Endothelial cell of umbilical vein (primary cell): ENCODE measurements at regions not wholly inside any gene's neighbourhood (a gene's known extent, or its start where the extent isn't known, plus 50 kb on each side); places are given as distances from the start of the nearest gene placed in this dataset.

Experiments used
- BruUV-seq: library from RNA; stranded (reverse); fragments of 400-500 nt; replicated peaks from 2 replicates; lab custom pipeline; 2021; lab: Mats Ljungman, UMichigan
- CTCF ChIA-PET: fragments of 300-600, 350-600 bp; sonication (Branson Sonifier 250); formaldehyde crosslinking; loops from one replicate; lab custom pipeline; 2021; ENCODE audit warnings: antibody characterized with exemption, inconsistent platforms; lab: Charles Lee
- POLR2A ChIA-PET: fragments of 300-600, 350-600 bp; sonication (Branson Sonifier 250); formaldehyde crosslinking; loops from one replicate; lab custom pipeline; 2021; ENCODE audit warnings: antibody characterized with exemption, inconsistent platforms; lab: Charles Lee
- DNase-seq: peaks from one replicate; pipeline ENCODE4 v3.0.0-alpha.2; 2011; ENCODE audit warnings: low read depth, low spot score
- FAIRE-seq: peaks from 2 replicates; lab custom pipeline; 2011; peaks lifted over from hg19 to GRCh38; lab: Jason Lieb, UNC
- H2AFZ ChIP-seq: 2 replicates; pipeline ENCODE4 v1.6.0; 2012; ENCODE audit warnings: low read depth, low read length, control low read depth, inconsistent platforms
- H3K27ac ChIP-seq: 2 replicates; pipeline ENCODE4 v1.5.1; 2011; ENCODE audit warnings: low read depth, mild to moderate bottlenecking, control low read depth, low read length, moderate library complexity; ENCODE audit not compliant: insufficient read depth
- H3K27me3 ChIP-seq, 2 experiments: 2 replicates each; pipeline versions ENCODE4 v1.6.0 to v1.6.1; 2011; ENCODE audit warnings: low read length in 2 of 2, mixed read lengths in 1 of 2; ENCODE audit not compliant: control insufficient read depth in 2 of 2, insufficient read depth in 2 of 2
- H3K36me3 ChIP-seq, 2 experiments: 2 replicates in 1 of 2; 3 replicates in 1 of 2; pipeline ENCODE4 v1.5.1; 2011; ENCODE audit warnings: low read length in 2 of 2, mild to moderate bottlenecking in 1 of 2, moderate library complexity in 1 of 2; ENCODE audit not compliant: control insufficient read depth in 2 of 2, insufficient read depth in 2 of 2; ENCODE audit errors: extremely low read depth in 1 of 2
- H3K4me1 ChIP-seq: 3 replicates; pipeline ENCODE4 v1.5.1; 2011; ENCODE audit warnings: mild to moderate bottlenecking, low read length; ENCODE audit not compliant: control insufficient read depth, insufficient read depth; ENCODE audit errors: extremely low read depth
- H3K4me2 ChIP-seq: 2 replicates; pipeline ENCODE4 v1.6.1; 2011; ENCODE audit warnings: low read length, control low read depth, mixed read lengths; ENCODE audit not compliant: insufficient read depth
- H3K4me3 ChIP-seq, 3 experiments: fragments of 200-600 bp in 1 of 3; sonication (generic), shearing (Covaris generic) in 1 of 3; replicated peaks in 1 of 3; 2 replicates each; pipeline ENCODE4 v1.5.1; 2011 to 2016; ENCODE audit warnings: control low read depth in 3 of 3, low read length in 3 of 3, mild to moderate bottlenecking in 2 of 3, inconsistent platforms in 1 of 3, low read depth in 1 of 3, moderate library complexity in 1 of 3; ENCODE audit not compliant: insufficient read depth in 1 of 3
- H3K79me2 ChIP-seq: 2 replicates; pipeline ENCODE4 v1.6.0; 2012; ENCODE audit warnings: low read length, inconsistent platforms; ENCODE audit not compliant: control insufficient read depth, insufficient read depth
- H3K9ac ChIP-seq: replicated peaks from 2 replicates; pipeline ENCODE3; 2011; ENCODE audit warnings: low read length, control low read depth; ENCODE audit not compliant: insufficient read depth; ENCODE audit errors: extremely low read depth
- H3K9me1 ChIP-seq: replicated peaks from 3 replicates; pipeline ENCODE4 v1.6.0; 2011; ENCODE audit warnings: mild to moderate bottlenecking, low read length; ENCODE audit not compliant: control insufficient read depth, insufficient read depth; ENCODE audit errors: extremely low read depth
- H3K9me3 ChIP-seq: replicated peaks from 2 replicates; pipeline ENCODE4 v1.5.1; 2012; ENCODE audit warnings: low read length, inconsistent platforms; ENCODE audit not compliant: control insufficient read depth, insufficient read depth
- H4K20me1 ChIP-seq: replicated peaks from 2 replicates; pipeline ENCODE3; 2011; ENCODE audit warnings: mild to moderate bottlenecking, low read length; ENCODE audit not compliant: control insufficient read depth, insufficient read depth; ENCODE audit errors: extremely low read depth
- EZH2 ChIP-seq: IDR thresholded peaks from 2 replicates; pipeline ENCODE4 v1.6.1; 2012; ENCODE audit warnings: borderline replicate concordance, low read depth, mild to moderate bottlenecking, moderate library complexity, low read length, inconsistent platforms; ENCODE audit not compliant: severe bottlenecking
- FOS ChIP-seq: IDR thresholded peaks from 2 replicates; pipeline ENCODE4 v1.6.1; 2011; ENCODE audit warnings: mild to moderate bottlenecking, low read length, moderate library complexity, borderline replicate concordance; ENCODE audit not compliant: insufficient read depth
- GATA2 ChIP-seq: IDR thresholded peaks from 2 replicates; pipeline ENCODE4 v1.7.0; 2011; ENCODE audit warnings: low read depth, mild to moderate bottlenecking, moderate library complexity, mixed read lengths, low read length; ENCODE audit not compliant: insufficient read length, insufficient read depth
- JUN ChIP-seq: IDR thresholded peaks from 2 replicates; pipeline ENCODE4 v1.6.1; 2011; ENCODE audit warnings: borderline replicate concordance, low read depth; ENCODE audit not compliant: insufficient read length, insufficient read depth
- MYC ChIP-seq: IDR thresholded peaks from one replicate; pipeline ENCODE4 v1.6.1; 2011; ENCODE audit warnings: mild to moderate bottlenecking, low read depth, low read length
- POLR2A ChIP-seq: IDR thresholded peaks from 2 replicates; pipeline ENCODE4 v1.6.1; 2012; ENCODE audit warnings: low read depth, mild to moderate bottlenecking, control low read depth, low read length
- POLR2AphosphoS5 ChIP-seq: IDR thresholded peaks from 2 replicates; pipeline ENCODE4 v1.6.1; 2012; ENCODE audit warnings: low read depth, mild to moderate bottlenecking, control low read depth, low read length, moderate library complexity; ENCODE audit not compliant: insufficient read depth
- dilution Hi-C: fragments of 300-500 bp; cut with MboI; formaldehyde crosslinking; loops from one replicate; pipeline ENCODE4 v1.15.0; 2019; ENCODE audit warnings: low sequenced_read_pairs; ENCODE audit not compliant: extremely low pct_ligation_motif_present
- intact Hi-C: fragments of 100-400 bp; cut with micrococcal nuclease; formaldehyde crosslinking; loops from one replicate; pipeline ENCODE4 v1.10.0; 2022
- TF ChIP-seq, protein P1 (sequence below): IDR thresholded peaks from 2 replicates; pipeline ENCODE4 v1.6.1; 2011; ENCODE audit not compliant: insufficient read depth, insufficient read length
- TF ChIP-seq, protein P2 (sequence below), 2 donors: IDR thresholded peaks; 1 replicate in 1 of 2; 2 replicates in 1 of 2; pipeline ENCODE4 v1.5.1; 2011; ENCODE audit warnings: low read length in 2 of 2, mild to moderate bottlenecking in 2 of 2, moderate library complexity in 2 of 2, control low read depth in 1 of 2, inconsistent platforms in 1 of 2, low read depth in 1 of 2; ENCODE audit not compliant: insufficient read depth in 1 of 2; ENCODE audit errors: extremely low read depth in 1 of 2

DNA sequence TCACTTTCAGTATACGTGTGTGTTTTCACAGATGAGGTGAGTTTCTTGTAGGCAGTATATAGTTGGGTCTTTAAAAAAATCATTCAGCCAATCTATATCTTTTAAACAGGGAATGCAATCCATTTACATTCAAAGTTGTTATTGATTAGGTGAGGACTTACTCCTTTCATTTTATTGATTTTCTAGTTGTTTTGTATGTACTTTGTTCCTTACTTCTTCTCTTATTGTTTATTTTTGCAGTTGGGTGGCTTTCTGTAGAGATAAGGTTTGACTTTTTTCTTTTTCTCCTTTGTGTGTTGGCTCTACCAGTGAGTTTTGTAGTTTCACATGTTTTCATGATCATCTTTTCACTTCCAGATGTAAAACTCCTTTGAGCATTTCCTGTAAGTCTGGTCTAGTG is 83.1 kb downstream of the MAGED1 start:
- H3K4me2 ChIP-seq = no peak overlapping the region
- no peaks in the 10 kb centered on the region for H3K9me1 ChIP-seq
- no peaks in the 10 kb centered on the region for H3K79me2 ChIP-seq
- ChIA-PET CTCF (no interaction called here), POLR2A (no interaction called here)
- no peak for TF ChIP-seq JUN
- TF ChIP-seq, protein P1, sequence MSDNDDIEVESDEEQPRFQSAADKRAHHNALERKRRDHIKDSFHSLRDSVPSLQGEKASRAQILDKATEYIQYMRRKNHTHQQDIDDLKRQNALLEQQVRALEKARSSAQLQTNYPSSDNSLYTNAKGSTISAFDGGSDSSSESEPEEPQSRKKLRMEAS = no peak
- no peak for TF ChIP-seq GATA2
- TF ChIP-seq, protein P2, sequence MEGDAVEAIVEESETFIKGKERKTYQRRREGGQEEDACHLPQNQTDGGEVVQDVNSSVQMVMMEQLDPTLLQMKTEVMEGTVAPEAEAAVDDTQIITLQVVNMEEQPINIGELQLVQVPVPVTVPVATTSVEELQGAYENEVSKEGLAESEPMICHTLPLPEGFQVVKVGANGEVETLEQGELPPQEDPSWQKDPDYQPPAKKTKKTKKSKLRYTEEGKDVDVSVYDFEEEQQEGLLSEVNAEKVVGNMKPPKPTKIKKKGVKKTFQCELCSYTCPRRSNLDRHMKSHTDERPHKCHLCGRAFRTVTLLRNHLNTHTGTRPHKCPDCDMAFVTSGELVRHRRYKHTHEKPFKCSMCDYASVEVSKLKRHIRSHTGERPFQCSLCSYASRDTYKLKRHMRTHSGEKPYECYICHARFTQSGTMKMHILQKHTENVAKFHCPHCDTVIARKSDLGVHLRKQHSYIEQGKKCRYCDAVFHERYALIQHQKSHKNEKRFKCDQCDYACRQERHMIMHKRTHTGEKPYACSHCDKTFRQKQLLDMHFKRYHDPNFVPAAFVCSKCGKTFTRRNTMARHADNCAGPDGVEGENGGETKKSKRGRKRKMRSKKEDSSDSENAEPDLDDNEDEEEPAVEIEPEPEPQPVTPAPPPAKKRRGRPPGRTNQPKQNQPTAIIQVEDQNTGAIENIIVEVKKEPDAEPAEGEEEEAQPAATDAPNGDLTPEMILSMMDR (IDR thresholded peaks at IDR 0.05; ENCODE audit: extremely low read depth in 1 of 2, insufficient read depth in 1 of 2, low read depth in 1 of 2, low read length in 2 of 2) = no peak
- TF ChIP-seq MYC = no peak
- TF ChIP-seq POLR2AphosphoS5 = no peak
- TF ChIP-seq EZH2 = no peak
- TF ChIP-seq POLR2A = no peak
- TF ChIP-seq FOS = no peak
- H3K36me3 ChIP-seq = no peaks in the 10 kb centered on the region
- no peak overlapping the region for H3K27ac ChIP-seq
- H3K27me3 ChIP-seq = no peaks in the 10 kb centered on the region
- BruUV-seq = no TSS peak
- H3K9ac ChIP-seq = no peak overlapping the region
- intact Hi-C loops = no loop called here
- FAIRE-seq (no peak), DNase-seq (no peak)
- no peaks in the 10 kb centered on the region for H3K4me1 ChIP-seq
- dilution Hi-C loops = no loop called here
- H2AFZ ChIP-seq = no peak overlapping the region
- H3K9me3 ChIP-seq = no peaks in the 10 kb centered on the region
- H4K20me1 ChIP-seq = no peaks in the 10 kb centered on the region
- no peak overlapping the region for H3K4me3 ChIP-seq
